Neural crest cell (in vitro differentiated cells): ENCODE measurements at regions not wholly inside any gene's neighbourhood (a gene's known extent, or its start where the extent isn't known, plus 50 kb on each side); places are given as distances from the start of the nearest gene placed in this dataset.

Source experiments
- DNase-seq: peaks from one replicate; pipeline ENCODE4 v3.0.0; 2021; ENCODE audit warnings: low read depth, mixed read lengths, low spot score
- H3K27ac Mint-ChIP-seq: one replicate; pipeline ENCODE4 v1.8.0; 2021; ENCODE audit warnings: mild to moderate bottlenecking, mixed read lengths; ENCODE audit not compliant: unreplicated experiment
- H3K27me3 Mint-ChIP-seq: 2 replicates; pipeline ENCODE4 v1.8.0; 2021; ENCODE audit warnings: low read depth, mild to moderate bottlenecking, mixed read lengths
- H3K36me3 Mint-ChIP-seq: 2 replicates; pipeline ENCODE4 v1.8.0; 2021; ENCODE audit warnings: low read depth, mild to moderate bottlenecking, mixed read lengths
- H3K4me1 Mint-ChIP-seq: 2 replicates; pipeline ENCODE4 v1.8.0; 2021; ENCODE audit warnings: mixed read lengths
- H3K4me3 Mint-ChIP-seq: one replicate; pipeline ENCODE4 v1.8.0; 2021; ENCODE audit warnings: mild to moderate bottlenecking, mixed read lengths
- H3K9me3 Mint-ChIP-seq: 2 replicates; pipeline ENCODE4 v1.8.0; 2021; ENCODE audit warnings: mixed read lengths
- TF ChIP-seq, protein P1 (sequence below): fragments of 200-600 bp; sonication (generic); conservative IDR thresholded peaks from 2 replicates; pipeline ENCODE4 v1.5.0; 2021; ENCODE audit warnings: antibody characterized with exemption, mild to moderate bottlenecking

- Mint-ChIP-seq H3K27me3 (no peaks in the 10 kb centered on the region), H3K9me3 (no peaks in the 10 kb centered on the region), H3K27ac (no peak overlapping the region), H3K4me3 (no peak overlapping the region), H3K36me3 (no peaks in the 10 kb centered on the region), H3K4me1 (no peaks in the 10 kb centered on the region)
- TF ChIP-seq, protein P1, sequence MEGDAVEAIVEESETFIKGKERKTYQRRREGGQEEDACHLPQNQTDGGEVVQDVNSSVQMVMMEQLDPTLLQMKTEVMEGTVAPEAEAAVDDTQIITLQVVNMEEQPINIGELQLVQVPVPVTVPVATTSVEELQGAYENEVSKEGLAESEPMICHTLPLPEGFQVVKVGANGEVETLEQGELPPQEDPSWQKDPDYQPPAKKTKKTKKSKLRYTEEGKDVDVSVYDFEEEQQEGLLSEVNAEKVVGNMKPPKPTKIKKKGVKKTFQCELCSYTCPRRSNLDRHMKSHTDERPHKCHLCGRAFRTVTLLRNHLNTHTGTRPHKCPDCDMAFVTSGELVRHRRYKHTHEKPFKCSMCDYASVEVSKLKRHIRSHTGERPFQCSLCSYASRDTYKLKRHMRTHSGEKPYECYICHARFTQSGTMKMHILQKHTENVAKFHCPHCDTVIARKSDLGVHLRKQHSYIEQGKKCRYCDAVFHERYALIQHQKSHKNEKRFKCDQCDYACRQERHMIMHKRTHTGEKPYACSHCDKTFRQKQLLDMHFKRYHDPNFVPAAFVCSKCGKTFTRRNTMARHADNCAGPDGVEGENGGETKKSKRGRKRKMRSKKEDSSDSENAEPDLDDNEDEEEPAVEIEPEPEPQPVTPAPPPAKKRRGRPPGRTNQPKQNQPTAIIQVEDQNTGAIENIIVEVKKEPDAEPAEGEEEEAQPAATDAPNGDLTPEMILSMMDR = no peak
- no peak for DNase-seq
Measured at GRCh38 chr10:64977915-64978314, 1456.7 kb downstream of the REEP3 start.

- Mint-ChIP-seq H3K4me3 (no peak overlapping the region), H3K27ac (no peak overlapping the region), H3K9me3 (no peaks in the 10 kb centered on the region), H3K36me3 (no peaks in the 10 kb centered on the region), H3K27me3 (no peaks in the 10 kb centered on the region), H3K4me1 (no peaks in the 10 kb centered on the region)
- TF ChIP-seq, protein P1 = no peak
- DNase-seq = no peak
Measured at GRCh38 chr10:64996886-64997285, 1475.7 kb downstream of the REEP3 start.

- Mint-ChIP-seq H3K4me1 (no peaks in the 10 kb centered on the region), H3K27ac (no peak overlapping the region), H3K9me3 (peaks cover 2% of the 10 kb centered on the region), H3K36me3 (no peaks in the 10 kb centered on the region), H3K27me3 (no peaks in the 10 kb centered on the region), H3K4me3 (no peak overlapping the region)
- no peak for DNase-seq
- TF ChIP-seq, protein P1 = no peak
Measured at GRCh38 chr10:65010845-65011244, 1489.6 kb downstream of the REEP3 start.

DNA sequence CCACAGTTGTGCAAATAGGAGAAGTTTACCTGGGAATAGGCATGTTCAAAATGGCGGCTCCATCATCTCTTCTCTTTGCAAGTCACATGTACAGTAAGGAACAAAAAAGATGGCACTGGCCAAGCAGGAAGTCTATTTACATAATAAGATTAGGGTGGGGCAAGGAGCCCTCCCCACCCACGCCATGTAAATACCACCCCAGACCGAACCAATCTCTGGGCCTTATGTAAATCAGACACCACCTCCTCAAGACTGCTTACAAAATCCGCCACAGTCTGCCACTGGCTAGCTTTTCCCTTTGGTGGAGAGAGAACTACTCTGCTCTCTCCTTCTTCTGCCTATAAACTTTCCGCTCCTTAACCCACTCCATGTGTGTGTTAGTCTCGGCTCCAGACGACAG is 1496.3 kb downstream of the REEP3 start:
- TF ChIP-seq, protein P1 = no peak

DNA sequence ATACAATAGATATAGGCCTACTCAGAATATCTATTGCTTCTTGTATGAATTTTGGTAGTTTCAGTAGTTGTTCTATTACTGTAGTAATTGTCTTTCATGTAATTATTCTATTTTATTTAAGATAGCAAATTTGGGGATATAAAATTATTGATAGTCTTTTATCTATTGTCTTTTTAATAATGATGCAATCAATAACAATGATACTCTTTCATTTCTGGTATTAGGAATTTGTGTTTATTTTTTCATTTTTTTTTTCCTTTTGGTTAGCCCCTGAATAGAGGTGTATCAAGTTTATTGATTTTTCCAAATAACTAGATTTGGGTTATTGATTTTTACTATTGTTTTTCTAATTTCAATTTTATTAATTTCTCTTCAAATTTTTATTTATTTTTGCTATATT is 1503.7 kb downstream of the REEP3 start:
- no peak for DNase-seq
- no peak overlapping the region for H3K4me3 Mint-ChIP-seq
- H3K36me3 Mint-ChIP-seq = no peaks in the 10 kb centered on the region
- H3K9me3 Mint-ChIP-seq = peaks cover 3% of the 10 kb centered on the region
- H3K4me1 Mint-ChIP-seq = no peaks in the 10 kb centered on the region
- TF ChIP-seq, protein P1 = no peak
- H3K27me3 Mint-ChIP-seq = no peaks in the 10 kb centered on the region
- no peak overlapping the region for H3K27ac Mint-ChIP-seq

More for the DNA sequence above, 1496.3 kb downstream of the REEP3 start:
- H3K4me1 Mint-ChIP-seq = no peaks in the 10 kb centered on the region
- no peaks in the 10 kb centered on the region for H3K27me3 Mint-ChIP-seq
- peaks cover 3% of the 10 kb centered on the region for H3K9me3 Mint-ChIP-seq
- no peak overlapping the region for H3K27ac Mint-ChIP-seq
- H3K4me3 Mint-ChIP-seq = no peak overlapping the region
- no peak for DNase-seq
- H3K36me3 Mint-ChIP-seq = no peaks in the 10 kb centered on the region

GRCh38 chr10:65030263-65030662 is 1509.1 kb downstream of the REEP3 start:
- H3K9me3 Mint-ChIP-seq = peaks cover 3% of the 10 kb centered on the region
- H3K4me3 Mint-ChIP-seq = no peak overlapping the region
- H3K36me3 Mint-ChIP-seq = no peaks in the 10 kb centered on the region
- H3K27ac Mint-ChIP-seq = no peak overlapping the region
- H3K27me3 Mint-ChIP-seq = no peaks in the 10 kb centered on the region
- H3K4me1 Mint-ChIP-seq = no peaks in the 10 kb centered on the region
- TF ChIP-seq, protein P1 = no peak
- DNase-seq = no peak
